Endodermal cell (in vitro differentiated cells): ENCODE measurements at regions not wholly inside any gene's neighbourhood (a gene's known extent, or its start where the extent isn't known, plus 50 kb on each side); places are given as distances from the start of the nearest gene placed in this dataset.
A peak's percentile ranks its signal among the peaks of the same experiment; 100 is the strongest.

Experiments
- DNase-seq: peaks from one replicate; pipeline ENCODE4 v3.0.0-alpha.2; 2017
- H3K27ac ChIP-seq: 2 replicates; pipeline ENCODE4 v1.5.1; 2013; ENCODE audit warnings: mild to moderate bottlenecking, low read depth, low read length, moderate library complexity
- H3K27me3 ChIP-seq: 2 replicates; pipeline ENCODE4 v1.6.1; 2013; ENCODE audit warnings: mild to moderate bottlenecking, low read length, moderate library complexity; ENCODE audit not compliant: insufficient read depth, control insufficient read depth, poor library complexity, severe bottlenecking
- H3K36me3 ChIP-seq: 2 replicates; pipeline ENCODE4 v1.7.0; 2013; ENCODE audit warnings: mild to moderate bottlenecking, low read length, moderate library complexity; ENCODE audit not compliant: control insufficient read depth, insufficient read depth
- H3K4me1 ChIP-seq: one replicate; pipeline ENCODE4 v1.7.0; 2013; ENCODE audit warnings: low read length; ENCODE audit not compliant: control insufficient read depth, insufficient read depth
- H3K4me3 ChIP-seq: 2 replicates; pipeline ENCODE4 v1.5.1; 2013; ENCODE audit warnings: mild to moderate bottlenecking, low read length, moderate library complexity
- H3K9ac ChIP-seq: 2 replicates; pipeline ENCODE4 v1.6.1; 2013; ENCODE audit warnings: mild to moderate bottlenecking, low read length, moderate library complexity; ENCODE audit not compliant: poor library complexity, severe bottlenecking; ENCODE audit errors: extremely low read depth
- H3K9me3 ChIP-seq: 2 replicates; pipeline ENCODE4 v1.6.1; 2013; ENCODE audit warnings: mild to moderate bottlenecking, low read length, moderate library complexity; ENCODE audit not compliant: control insufficient read depth
- H3K27ac Mint-ChIP-seq: 2 replicates; pipeline ENCODE4 v1.8.0; 2020; ENCODE audit warnings: mixed read lengths
- H3K27me3 Mint-ChIP-seq: 2 replicates; pipeline ENCODE4 v1.8.0; 2021; ENCODE audit warnings: mild to moderate bottlenecking, mixed read lengths; ENCODE audit not compliant: insufficient read depth
- H3K36me3 Mint-ChIP-seq: 2 replicates; pipeline ENCODE4 v1.8.0; 2020; ENCODE audit warnings: low read depth, mixed read lengths
- H3K4me1 Mint-ChIP-seq: 2 replicates; pipeline ENCODE4 v1.8.0; 2020; ENCODE audit warnings: mixed read lengths
- H3K4me3 Mint-ChIP-seq: 2 replicates; pipeline ENCODE4 v1.8.0; 2020; ENCODE audit warnings: mild to moderate bottlenecking, moderate library complexity, mixed read lengths
- H3K9me3 Mint-ChIP-seq: 2 replicates; pipeline ENCODE4 v1.8.0; 2020; ENCODE audit warnings: mild to moderate bottlenecking, mixed read lengths
- WGBS, 2 experiments: methylation state at CpG; one replicate each; pipeline versions ENCODE4 v1.1.5 to v1.1.7; 2013; ENCODE audit warnings: missing lambda C conversion rate in 2 of 2, mixed read lengths in 1 of 2; ENCODE audit not compliant: insufficient coverage in 1 of 2, insufficient read length in 1 of 2; 5-methylcytosine and 5-hydroxymethylcytosine counted together
- TF ChIP-seq, protein P1 (sequence below): fragments of 200-600 bp; sonication (generic); conservative IDR thresholded peaks from 2 replicates; pipeline ENCODE4 v1.5.0; 2021; ENCODE audit warnings: antibody characterized with exemption, mild to moderate bottlenecking

DNA sequence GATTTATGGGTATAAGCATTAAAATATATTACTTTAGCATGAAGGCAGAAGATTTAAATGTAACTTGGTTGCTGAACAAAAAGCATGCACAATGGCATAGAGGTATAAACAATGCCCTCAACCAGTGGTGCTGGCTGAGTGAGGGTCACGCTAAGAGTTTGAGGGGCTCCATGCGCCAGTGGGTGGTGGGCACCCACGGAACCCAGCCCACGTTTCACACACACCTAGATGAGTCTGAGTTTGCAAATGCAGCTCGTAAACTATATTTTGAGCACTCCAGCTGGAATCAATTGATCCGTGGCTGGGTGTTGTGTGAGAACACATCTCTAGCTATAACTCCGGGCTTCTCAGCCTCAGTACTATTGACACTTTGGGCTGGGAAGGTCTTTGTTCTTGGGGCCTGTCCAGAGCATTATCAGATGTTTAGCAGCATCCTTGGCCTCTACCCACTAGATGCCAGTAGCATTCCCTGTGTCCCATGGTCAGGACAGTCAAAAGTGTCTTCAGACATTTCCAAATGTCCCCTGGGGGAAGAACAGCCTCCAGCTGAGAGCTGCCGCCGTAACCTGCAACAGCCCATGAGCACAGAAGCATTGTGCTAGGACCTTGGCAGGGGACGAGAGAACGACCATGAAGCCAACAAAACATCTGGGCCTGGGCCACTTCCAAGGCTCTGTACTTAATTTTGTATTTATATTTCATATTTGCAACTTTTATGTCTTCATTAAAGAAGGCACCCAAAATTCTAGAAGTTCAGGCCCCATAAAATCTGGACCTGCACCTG lies 108.1 kb upstream of the SOX1 start:
- H3K4me3 Mint-ChIP-seq, result no peak overlapping the region

GRCh38 chr13:111960152-111960772 lies 106.7 kb upstream of the SOX1 start:
- DNase-seq, result no peak
- no peaks in the 10 kb centered on the region for H3K36me3 Mint-ChIP-seq
- Histone ChIP-seq H3K27me3 (no peaks in the 10 kb centered on the region), H3K36me3 (no peaks in the 10 kb centered on the region), H3K9ac (no peak overlapping the region), H3K4me3 (no peak overlapping the region), H3K27ac (no peak overlapping the region), H3K4me1 (no peaks in the 10 kb centered on the region), H3K9me3 (no peaks in the 10 kb centered on the region)
- H3K9me3 Mint-ChIP-seq, result peaks cover under 1% of the 10 kb centered on the region
- H3K4me1 Mint-ChIP-seq, result peaks cover 9% of the 10 kb centered on the region
- no peaks in the 10 kb centered on the region for H3K27me3 Mint-ChIP-seq
- TF ChIP-seq, protein P1, sequence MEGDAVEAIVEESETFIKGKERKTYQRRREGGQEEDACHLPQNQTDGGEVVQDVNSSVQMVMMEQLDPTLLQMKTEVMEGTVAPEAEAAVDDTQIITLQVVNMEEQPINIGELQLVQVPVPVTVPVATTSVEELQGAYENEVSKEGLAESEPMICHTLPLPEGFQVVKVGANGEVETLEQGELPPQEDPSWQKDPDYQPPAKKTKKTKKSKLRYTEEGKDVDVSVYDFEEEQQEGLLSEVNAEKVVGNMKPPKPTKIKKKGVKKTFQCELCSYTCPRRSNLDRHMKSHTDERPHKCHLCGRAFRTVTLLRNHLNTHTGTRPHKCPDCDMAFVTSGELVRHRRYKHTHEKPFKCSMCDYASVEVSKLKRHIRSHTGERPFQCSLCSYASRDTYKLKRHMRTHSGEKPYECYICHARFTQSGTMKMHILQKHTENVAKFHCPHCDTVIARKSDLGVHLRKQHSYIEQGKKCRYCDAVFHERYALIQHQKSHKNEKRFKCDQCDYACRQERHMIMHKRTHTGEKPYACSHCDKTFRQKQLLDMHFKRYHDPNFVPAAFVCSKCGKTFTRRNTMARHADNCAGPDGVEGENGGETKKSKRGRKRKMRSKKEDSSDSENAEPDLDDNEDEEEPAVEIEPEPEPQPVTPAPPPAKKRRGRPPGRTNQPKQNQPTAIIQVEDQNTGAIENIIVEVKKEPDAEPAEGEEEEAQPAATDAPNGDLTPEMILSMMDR, result no peak
- no peak overlapping the region for H3K4me3 Mint-ChIP-seq
- no peak overlapping the region for H3K27ac Mint-ChIP-seq

More for the DNA sequence above, 108.1 kb upstream of the SOX1 start:
- TF ChIP-seq, protein P1, result no peak
- 88 to 91% methylated on average over 10 to 11 of the region's 11 CpGs for WGBS, 2 experiments
- no peak overlapping the region for H3K27ac Mint-ChIP-seq
- DNase-seq, result peak; percentile 17
- Histone ChIP-seq H3K4me3 (no peak overlapping the region), H3K36me3 (no peaks in the 10 kb centered on the region), H3K4me1 (no peaks in the 10 kb centered on the region), H3K27ac (no peak overlapping the region), H3K27me3 (no peaks in the 10 kb centered on the region), H3K9ac (no peak overlapping the region), H3K9me3 (no peaks in the 10 kb centered on the region)
- H3K4me1 Mint-ChIP-seq, result peaks cover 18% of the 10 kb centered on the region
- no peaks in the 10 kb centered on the region for H3K9me3 Mint-ChIP-seq
- no peaks in the 10 kb centered on the region for H3K36me3 Mint-ChIP-seq
- H3K27me3 Mint-ChIP-seq, result peaks cover 3% of the 10 kb centered on the region

DNA sequence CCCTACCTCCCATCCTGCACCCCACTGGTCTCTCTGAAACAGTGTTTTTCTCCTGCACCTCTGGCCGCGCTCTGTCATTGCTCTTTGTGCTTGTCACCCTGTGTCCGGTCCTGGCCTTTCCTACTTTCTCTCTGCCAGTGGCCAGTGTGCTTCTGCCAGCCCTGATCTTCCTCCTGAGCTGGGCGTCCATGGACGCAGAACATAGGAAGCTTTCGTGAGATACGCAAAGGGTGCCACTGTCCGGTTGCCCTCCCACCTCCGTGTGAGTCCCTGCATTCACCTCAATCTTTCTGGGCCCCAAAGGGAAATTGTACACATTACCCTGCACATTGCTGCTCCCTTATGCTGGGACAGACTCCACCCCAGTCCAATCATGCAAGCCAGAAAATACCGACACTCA lies 105.7 kb upstream of the SOX1 start:
- H3K9me3 Mint-ChIP-seq, result peaks cover 2% of the 10 kb centered on the region
- WGBS, 2 experiments, result 91 to 94% methylated on average over 8 to 10 of the region's 10 CpGs
- no peak overlapping the region for H3K27ac ChIP-seq
- TF ChIP-seq, protein P1, result no peak
- no peaks in the 10 kb centered on the region for H3K27me3 ChIP-seq
- no peaks in the 10 kb centered on the region for H3K4me1 ChIP-seq
- DNase-seq, result peak; percentile 4
- H3K36me3 Mint-ChIP-seq, result no peaks in the 10 kb centered on the region
- no peaks in the 10 kb centered on the region for H3K27me3 Mint-ChIP-seq
- H3K9me3 ChIP-seq, result no peaks in the 10 kb centered on the region
- H3K27ac Mint-ChIP-seq, result no peak overlapping the region
- no peak overlapping the region for H3K4me3 Mint-ChIP-seq
- H3K36me3 ChIP-seq, result no peaks in the 10 kb centered on the region
- H3K4me3 ChIP-seq, result no peak overlapping the region
- H3K4me1 Mint-ChIP-seq, result peaks cover 4% of the 10 kb centered on the region
- no peak overlapping the region for H3K9ac ChIP-seq
